RKO (cell line): ENCODE measurements at regions not wholly inside any gene's neighbourhood (a gene's known extent, or its start where the extent isn't known, plus 50 kb on each side); places are given as distances from the start of the nearest gene placed in this dataset.

Source experiments
- DNase-seq: peaks from one replicate; pipeline ENCODE4 v3.0.0-alpha.2; 2016; ENCODE audit warnings: low spot score

GRCh38 chr7:130966246-130967009 is 232.4 kb upstream of the KLF14 start:
- DNase-seq: peak; percentile 43

- DNase-seq: no peak
Observed at GRCh38 chr7:130970196-130970595, 236.2 kb upstream of the KLF14 start.

DNA sequence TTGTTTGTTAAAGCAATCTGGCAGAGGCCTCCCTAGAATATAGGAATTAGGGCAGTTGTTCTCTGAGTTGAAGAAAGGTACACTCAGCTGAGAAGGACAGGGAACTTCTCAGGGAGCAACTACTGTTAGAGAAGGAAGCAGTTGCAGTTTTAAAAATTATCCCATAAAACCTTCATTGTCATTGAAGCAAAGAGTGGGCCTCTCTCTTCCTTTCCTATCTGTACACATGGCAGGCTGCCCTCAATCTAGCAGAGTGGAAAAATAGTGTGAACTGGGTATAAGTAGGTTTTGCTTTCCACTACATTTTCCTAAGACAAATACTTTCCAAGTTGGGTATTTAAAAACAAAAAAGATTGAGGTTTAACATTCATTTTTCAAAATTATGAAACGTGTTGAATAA is 236.7 kb upstream of the KLF14 start:
- no peak for DNase-seq

- peak; percentile 57 for DNase-seq
Observed at GRCh38 chr7:130971297-130971696, 237.3 kb upstream of the KLF14 start.

GRCh38 chr7:130972201-130972600 is 238.2 kb upstream of the KLF14 start:
- DNase-seq: no peak

- DNase-seq: no peak
Observed at GRCh38 chr7:130973637-130974036, 239.6 kb upstream of the KLF14 start.

DNA sequence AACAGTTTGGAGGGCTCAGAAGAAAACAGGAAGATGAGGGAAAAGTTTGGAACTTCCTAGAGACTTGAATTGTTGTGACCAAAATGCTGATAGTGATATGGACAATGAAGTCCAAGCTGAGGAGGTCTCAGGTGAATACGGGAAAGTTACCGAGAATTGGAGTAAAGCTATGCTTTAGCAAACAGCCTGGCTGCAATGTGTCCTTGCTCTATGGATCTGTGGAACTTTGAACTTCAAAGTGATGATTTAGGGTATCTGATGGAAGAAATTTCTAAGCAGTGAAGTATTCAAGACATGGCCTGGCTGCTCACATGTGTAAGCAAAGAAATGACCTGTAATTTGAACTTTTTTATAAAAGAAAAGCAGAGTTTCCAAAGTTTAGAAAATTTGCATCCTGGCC is 240.2 kb upstream of the KLF14 start:
- DNase-seq: no peak

- DNase-seq: no peak
Observed at GRCh38 chr7:130974794-130975193, 240.8 kb upstream of the KLF14 start.

DNA sequence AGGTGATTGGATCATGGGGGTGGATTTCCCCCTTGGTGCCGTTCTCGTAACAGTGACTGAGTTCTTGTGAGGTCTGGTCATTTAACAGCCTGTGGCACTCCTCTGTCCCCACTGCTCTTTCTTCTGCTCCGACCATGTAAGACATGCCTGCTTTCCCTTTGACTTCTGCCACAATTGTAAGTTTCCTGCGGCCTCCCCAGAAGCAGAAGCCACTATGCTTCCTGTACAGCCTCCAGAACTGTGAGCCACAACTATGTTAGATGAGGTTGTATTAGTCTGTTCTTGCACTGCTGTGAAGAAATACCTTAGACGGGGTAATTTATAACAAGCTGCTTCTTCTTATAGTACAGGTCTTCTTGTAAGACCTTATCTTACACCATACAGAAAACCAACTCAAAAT is 241.7 kb upstream of the KLF14 start:
- no peak for DNase-seq

DNA sequence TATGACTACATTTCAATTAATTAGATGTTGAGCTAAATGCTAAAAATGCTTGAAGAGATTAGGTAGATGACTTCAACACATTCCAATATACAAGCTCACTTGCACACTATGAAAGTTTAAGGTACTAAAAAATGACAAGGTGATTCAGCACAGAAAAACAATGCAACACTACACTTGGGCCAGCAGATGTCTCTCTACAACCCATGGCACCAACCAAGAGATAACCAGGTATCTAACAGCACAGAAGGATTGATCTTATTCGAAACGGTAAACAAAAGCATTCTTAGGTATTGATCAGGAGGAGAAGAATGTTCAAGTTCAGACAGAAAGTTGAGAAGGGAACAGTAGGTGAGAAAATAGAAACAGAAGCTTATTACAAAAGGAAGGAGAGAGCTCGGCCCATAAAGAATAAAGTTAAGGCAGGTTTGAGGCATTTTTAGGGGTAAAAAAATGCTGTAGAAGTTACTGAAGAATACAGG is 248.2 kb upstream of the KLF14 start:
- peak; percentile 76 for DNase-seq

GRCh38 chr7:130982651-130983050 is 248.6 kb upstream of the KLF14 start:
- DNase-seq: no peak

DNA sequence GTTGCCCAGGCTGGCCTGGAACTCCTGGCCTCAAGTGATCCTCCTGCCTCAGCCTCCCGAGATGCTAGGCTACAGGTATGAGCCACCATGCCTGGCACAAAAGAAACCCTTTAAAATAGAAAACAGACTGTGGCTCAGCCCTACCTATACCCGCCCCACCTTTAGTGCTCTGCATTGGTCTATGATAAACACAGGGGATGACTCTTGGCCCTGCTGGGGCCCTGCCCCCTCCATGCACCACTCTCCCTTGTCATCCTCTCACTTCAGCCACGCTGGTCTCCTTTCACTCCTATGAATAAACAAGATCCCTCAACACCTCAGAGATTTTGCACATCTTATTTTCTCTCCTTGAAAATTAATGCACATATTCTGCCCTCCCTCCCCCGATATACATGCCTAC is 251.4 kb upstream of the KLF14 start:
- DNase-seq: no peak

DNA sequence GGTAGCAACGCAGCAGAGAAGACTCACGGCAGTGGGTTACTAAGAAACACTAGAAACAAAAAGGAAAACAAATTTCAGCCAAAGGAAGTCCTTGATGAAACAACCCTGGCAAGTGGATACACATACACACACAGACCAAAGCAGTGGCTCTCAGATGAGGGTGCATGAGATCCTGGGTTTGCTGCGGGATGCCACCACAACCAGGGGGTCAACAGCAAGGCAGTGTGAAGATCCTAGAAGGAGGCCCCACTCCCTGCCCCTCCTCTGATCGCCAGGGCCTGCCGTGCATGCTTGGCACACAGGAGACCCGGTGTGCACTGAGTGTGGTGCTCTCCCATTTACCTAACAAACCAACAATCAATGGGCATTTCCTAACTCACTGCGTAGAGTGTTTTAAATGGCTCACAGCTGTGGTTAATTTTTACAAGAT is 252.3 kb upstream of the KLF14 start:
- no peak for DNase-seq

DNA sequence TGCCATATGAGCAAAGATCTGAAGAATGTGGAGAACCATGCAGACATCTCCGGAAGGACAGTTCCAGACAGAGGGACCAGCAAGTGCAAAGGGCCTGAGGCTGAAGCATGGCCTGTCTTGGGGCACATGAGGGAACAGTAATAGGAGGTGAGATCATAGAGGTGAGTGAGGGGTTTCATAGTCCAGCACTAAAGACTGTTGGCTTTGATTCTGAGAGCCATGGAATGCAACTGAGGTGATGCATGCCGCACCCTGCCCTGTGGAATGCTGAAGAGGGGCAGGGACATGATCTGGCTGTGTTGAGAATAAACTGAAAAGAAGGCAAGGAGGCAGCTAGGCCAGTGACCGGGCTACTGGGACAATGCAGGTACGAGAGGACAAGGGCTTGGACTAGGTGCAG is 253.1 kb upstream of the KLF14 start:
- no peak for DNase-seq

DNA sequence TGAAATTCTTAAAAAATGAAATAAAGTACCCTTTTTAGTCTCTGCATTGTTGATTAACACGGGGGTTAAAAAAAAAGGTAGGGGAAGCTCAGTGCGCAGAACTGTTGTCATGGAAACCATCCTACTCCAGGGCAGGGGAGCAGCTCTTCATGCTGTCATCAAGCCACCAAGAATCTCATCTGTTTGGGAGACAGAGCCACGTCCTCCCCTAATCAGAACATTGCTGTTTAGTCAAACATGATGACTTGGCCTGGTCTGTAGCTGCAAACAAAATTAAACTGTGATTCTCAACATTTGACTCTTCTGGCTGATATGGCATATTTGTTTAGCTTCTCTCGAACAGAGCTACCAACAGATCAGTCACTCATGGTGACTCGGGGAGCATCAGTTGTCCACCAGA is 254.4 kb upstream of the KLF14 start:
- no peak for DNase-seq

DNA sequence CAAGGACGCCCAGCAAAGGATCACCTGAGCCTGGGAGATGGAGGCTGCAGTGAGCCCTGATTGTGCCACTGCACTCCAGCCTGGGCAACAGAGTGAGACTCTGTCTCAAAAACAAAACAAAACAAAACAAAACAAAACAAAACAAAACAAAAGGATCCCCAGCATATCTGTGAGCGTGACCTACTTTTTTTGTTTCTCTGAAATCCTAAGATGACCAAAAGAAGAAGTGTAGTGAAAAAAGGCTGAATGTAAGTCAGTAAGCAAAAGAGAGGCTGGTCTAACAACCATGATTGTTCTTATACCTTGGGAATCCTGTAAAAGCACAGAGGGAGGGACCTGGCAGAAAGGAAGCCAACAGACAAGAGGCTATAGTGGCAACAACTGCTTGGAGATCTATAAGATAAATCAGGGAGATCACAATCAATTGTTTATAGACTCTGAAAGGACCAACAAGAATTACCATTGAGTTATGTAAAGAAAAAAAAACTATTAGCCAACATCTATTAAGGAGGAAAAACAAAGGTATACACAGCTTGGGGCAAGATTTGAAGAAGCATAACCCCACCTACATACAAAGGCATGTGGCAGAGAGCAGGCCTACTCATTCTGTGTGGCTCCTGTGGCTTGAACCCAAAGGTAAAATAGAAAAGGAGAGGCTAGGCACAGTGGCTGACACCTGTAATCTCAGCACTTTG is 255.2 kb upstream of the KLF14 start:
- no peak for DNase-seq

GRCh38 chr7:130990178-130990832 is 256.3 kb upstream of the KLF14 start:
- DNase-seq: no peak

GRCh38 chr7:130993671-130994365 is 259.8 kb upstream of the KLF14 start:
- no peak for DNase-seq

GRCh38 chr7:130994378-130995115 is 260.5 kb upstream of the KLF14 start:
- no peak for DNase-seq

- DNase-seq: no peak
Observed at GRCh38 chr7:130995252-130996081, 261.5 kb upstream of the KLF14 start.
